ENCODE measurements at regions not wholly inside any gene's neighbourhood (a gene's known extent, or its start where the extent isn't known, plus 50 kb on each side); places are given as distances from the start of the nearest gene placed in this dataset.

GRCh38 chr5:145237843-145238242, 597.3 kb downstream of the PRELID2 start:
- DNase-seq: peak; percentile 69

DNA sequence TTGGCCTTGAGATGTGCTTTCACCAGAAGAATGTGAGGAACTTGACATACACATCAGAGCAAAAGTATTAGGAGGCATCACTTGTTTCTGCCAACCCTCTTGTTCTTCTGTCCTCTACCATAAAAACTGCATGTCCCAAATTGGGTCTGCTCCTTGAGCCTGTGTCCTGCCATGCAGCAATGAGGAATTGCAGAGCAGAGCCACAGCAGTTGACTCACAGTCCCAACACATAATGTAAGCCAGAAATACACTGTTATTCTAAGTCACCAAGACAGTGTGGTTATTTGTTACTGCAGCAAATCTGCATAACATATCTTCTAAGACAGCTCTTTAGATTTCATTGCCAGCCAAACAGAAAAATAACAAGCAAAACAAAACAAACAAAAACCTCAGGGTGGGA, 598.2 kb downstream of the PRELID2 start:
- DNase-seq: no peak

GRCh38 chr5:145236127-145236526, 599.0 kb downstream of the PRELID2 start:
- no peak for DNase-seq

DNA sequence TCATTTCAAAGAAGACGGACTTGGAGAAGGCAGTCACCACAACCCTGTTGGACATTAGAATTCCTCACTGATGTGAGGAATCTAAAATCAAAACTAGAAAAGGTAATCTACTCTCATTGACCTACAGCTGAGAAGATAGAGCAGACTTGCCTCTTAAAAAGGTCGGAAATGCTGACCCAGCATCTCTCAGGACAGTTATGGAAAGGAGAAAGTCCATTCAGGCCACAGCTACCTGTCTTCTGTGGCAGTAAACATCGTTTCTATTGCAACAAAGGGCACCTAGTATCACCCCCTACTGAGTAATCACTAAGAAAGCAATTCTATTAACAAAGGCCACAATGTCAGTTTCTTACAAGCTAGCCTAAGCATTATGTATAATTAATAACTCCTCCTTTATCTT, 601.7 kb downstream of the PRELID2 start:
- DNase-seq: no peak

GRCh38 chr5:145230781-145231180, 604.4 kb downstream of the PRELID2 start:
- no peak for DNase-seq

GRCh38 chr5:145228564-145228963, 606.6 kb downstream of the PRELID2 start:
- DNase-seq: no peak

DNA sequence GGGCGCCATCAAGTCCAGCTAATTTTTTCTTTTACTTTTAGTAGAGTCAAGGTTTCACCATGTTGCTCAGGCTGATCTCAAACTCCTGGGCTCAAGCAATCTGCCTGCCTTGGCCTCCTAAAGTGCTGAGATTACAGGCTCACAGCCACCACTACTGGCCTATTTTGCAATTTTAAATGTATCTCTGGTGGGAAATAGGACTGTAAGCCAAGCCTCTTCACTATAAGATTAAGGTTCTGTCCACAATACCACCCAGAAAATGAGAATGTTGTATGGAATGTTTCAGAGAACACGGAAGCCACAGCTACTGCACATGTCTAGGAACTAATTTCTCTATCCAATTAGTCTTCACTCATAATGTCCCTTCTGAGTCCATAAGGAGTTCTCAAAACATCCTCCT, 607.3 kb downstream of the PRELID2 start:
- DNase-seq: no peak

DNA sequence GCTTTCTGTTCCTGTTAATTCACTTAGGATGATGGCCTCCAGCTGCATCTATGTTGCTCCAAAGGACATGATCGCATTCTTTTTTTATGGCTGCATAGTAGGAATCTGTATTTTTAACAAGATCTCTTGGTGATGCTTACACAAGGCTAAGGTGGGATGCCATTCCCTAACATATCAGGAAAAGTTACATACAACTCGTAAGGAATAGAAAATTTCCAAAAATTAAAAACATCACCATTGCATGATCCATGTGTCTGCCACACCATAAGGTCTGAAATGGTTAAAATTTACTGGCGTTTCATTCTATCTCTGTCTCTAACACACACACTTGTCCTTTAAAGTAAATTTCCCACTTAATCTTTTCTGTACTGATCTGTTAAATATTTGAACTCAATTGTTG, 608.4 kb downstream of the PRELID2 start:
- DNase-seq: no peak

- DNase-seq: no peak
Observed at GRCh38 chr5:145225529-145225928, 609.6 kb downstream of the PRELID2 start.

- no peak for DNase-seq
Observed at GRCh38 chr5:145223582-145223981, 611.6 kb downstream of the PRELID2 start.

- DNase-seq: no peak
Observed at GRCh38 chr5:145222622-145223021, 612.5 kb downstream of the PRELID2 start.

DNA sequence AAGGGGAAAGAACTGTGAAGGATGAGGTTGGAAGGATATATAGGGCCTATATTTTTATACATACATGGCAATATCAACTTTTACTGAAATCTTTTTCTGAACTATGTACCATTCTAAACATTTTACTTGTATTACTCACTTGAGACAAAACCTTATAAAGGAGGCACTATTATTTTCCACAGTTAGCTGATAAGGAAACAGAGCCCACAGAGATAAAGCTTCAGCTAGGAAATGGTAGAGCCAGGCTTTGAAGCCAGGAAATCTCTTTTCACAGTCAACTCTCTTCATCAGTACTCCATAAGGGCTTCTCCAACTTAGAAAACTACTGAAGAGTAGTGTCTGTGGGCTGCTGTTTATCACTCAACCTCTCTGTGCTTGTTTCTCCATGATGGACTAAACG, 613.7 kb downstream of the PRELID2 start:
- no peak for DNase-seq

DNA sequence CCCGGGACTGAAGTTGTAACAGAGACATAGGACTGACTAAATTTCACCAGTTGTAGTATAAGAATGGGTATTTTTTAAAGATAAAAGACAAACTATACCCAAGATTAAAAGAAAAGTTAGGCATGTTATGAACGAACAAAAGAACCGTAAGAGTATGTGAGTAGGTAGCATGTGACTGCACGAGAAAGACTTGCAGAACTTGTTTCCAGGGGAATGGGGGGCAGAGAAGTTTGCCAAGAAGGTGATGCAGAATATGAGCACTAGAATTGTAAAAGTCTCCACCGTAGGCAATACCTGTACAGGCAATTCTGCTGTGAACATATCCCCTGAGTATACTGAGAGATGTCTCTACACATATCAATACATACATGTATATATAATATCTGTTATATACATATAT, 614.7 kb downstream of the PRELID2 start:
- DNase-seq: no peak

DNA sequence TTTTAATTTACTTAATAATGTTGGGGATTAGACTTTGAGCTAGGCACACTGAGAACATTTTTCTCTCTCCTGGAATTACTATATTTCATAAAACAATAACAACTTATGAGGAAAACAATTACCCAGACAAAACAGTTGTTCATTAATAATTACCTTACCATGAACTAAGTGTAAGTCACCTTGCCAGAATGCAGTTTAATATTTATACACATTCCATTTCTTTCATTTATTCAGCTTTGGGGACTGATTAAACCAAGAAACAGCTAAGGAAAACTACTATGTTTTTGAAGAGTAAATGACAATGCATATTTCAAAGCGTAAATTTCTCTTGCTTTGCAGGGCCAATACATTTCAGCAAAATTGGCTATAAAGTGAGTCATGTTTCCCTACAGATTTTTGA, 616.2 kb downstream of the PRELID2 start:
- no peak for DNase-seq

GRCh38 chr5:145218019-145218418, 617.1 kb downstream of the PRELID2 start:
- no peak for DNase-seq

DNA sequence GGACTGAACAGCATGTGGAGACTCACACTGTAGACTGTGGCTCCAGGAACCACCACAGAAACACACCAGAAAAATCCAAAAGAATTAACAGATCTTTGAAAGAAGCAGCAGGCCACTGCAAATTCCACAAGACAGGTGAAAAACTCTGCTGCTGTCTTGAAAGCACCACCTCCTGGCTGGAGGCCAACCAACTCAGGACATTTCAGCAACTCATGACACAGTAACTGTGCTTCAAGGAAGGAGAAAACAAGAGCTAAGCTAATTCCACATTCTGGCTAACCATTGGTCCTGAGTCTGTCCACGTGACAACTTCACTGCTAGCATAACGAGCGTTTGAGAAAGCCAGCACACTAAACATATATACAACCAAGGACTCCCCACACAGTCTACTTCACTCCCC, 625.1 kb downstream of the PRELID2 start:
- no peak for DNase-seq

DNA sequence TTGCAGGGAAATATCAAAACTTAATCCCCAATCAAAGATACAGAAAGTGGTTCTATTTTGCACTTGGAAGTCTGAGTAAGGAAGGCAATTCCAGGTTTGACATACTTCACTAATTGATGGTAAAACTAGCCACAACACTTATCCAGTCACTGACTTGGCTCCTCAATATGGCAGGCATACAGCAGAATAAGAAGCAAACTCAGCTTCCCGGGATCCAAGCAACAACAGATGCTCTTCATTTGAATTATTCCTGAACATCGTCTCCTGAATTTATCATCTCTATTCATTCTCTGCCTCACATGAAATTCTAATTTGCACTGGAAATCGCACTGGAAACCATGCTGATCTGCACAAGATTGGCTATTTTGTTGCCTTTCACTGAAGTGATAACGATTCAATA, 629.6 kb downstream of the PRELID2 start:
- DNase-seq: no peak

- DNase-seq: no peak
Observed at GRCh38 chr5:145204743-145205142, 630.4 kb downstream of the PRELID2 start.

GRCh38 chr5:145203193-145203592, 631.9 kb downstream of the PRELID2 start:
- DNase-seq: no peak

- no peak for DNase-seq
Observed at GRCh38 chr5:145198525-145199260, 636.4 kb downstream of the PRELID2 start.

DNA sequence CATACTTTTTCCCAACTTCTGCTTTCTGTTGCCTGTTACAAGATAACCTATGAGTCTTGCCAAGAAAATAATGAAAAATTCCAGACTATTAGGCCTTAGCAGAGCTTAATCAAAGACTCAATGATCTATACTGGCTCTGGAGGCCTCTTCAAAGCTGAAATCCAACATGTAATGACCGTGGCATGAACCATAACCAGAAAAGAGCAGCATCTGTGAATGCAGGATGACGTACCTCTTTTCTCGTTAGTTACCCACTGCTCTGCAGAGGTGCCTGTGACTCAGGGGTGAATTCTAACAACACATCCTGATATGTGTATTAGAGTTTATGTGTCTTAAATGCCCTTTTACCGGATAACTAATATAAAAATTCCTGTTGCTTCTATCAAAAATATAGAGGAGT, 645.4 kb downstream of the PRELID2 start:
- no peak for DNase-seq

- no peak for DNase-seq
Observed at GRCh38 chr5:145180371-145180770, 654.8 kb downstream of the PRELID2 start.

DNA sequence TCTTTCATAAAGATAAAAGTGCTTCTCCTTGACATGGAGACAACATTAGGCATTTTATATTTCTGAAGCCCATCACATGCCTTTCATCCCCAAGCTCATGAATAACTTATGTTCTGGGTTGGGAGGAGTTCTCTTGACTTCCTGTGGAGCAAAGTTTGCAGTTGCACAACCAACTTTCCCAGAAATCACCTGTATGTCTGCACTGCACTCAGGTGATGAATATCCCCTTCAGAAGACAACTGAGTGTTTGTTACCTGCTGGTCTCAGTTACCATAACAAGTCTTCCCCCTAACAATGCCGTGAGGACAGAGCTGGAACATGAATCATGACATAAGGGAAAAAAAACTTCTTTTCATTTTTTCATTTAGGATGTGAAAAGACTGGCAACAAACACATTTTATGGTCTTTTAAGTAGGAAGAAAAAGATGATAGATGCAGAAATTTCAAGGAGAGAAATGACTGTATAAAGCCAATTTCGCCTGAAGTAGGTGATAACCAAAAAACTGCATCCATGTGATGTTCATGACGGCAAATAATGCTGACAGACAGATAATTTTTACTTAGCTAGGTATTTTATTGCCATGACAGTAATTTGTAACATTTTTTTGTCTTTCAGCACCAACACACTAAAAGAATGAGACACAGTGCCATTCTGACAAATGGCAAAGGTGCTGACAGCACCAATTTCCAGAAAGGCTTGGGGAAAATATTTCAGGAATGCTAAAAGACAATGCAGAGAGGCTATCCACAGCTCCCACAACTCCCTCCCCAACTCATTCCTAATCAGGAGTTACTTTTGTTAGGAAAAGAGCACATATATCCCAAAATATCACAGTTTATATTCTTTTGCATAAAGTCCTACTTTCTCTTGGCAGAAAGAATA, 656.3 kb downstream of the PRELID2 start:
- no peak for DNase-seq

GRCh38 chr5:145176041-145176440, 659.1 kb downstream of the PRELID2 start:
- DNase-seq: no peak

Measured in NCI-H774 (cell line).